ENCODE measurements at regions not wholly inside any gene's neighbourhood (a gene's known extent, or its start where the extent isn't known, plus 50 kb on each side); places are given as distances from the start of the nearest gene placed in this dataset.
A peak's percentile ranks its signal among the peaks of the same experiment; 100 is the strongest.

DNA sequence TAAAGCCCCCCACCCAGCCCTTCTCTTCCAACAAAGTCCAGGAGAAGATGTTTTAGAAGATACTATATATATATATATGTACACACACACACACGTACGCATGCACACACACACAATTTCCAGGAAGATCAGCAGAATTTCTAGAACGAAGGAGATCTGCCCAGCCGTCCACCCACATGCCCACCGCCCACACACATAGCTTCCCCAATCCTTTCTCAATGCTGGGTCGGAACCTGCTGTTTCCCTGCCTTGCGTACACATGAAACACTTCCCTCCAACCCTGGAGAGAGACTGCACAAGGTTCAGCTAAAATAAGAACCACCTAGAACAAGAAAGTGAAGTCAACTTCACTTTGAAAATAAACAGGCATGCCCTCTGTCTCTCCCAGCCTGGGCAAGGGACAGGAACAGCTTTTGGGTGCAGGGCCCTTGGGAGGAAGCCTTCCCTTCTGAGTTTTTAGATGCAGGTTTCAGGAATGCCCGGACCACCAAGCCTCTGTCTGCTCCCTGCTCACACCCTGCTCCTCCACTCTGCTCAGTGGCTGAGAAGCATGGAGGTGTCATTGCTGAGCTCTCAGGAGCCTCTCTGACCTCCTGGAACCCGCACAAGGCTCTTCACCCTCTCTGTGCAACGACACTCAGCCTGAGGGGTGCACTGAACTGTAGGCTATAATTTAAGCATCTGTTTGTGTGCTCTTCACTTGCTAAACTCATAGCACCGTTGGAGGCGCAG lies 149.4 kb downstream of the C5orf15 start:
- no peak overlapping the region for H4K91ac ChIP-seq (ENCODE audit: low read depth, low read length, poor library complexity)
- no peak overlapping the region for H3K4me3 ChIP-seq (ENCODE audit: low read length in 2 of 2)
- H3K27me3 ChIP-seq (ENCODE audit: control insufficient read depth in 3 of 3, insufficient read depth in 3 of 3, low read depth in 1 of 3, low read length in 3 of 3) = peaks cover 0 to 37% (median 0%) of the 10 kb centered on the region in 3 experiments
- no peaks in the 10 kb centered on the region for H3K36me3 ChIP-seq (replicated peaks in 1 of 2; ENCODE audit: control insufficient read depth in 2 of 2, insufficient read depth in 2 of 2, low read length in 2 of 2)
- H3K14ac ChIP-seq (ENCODE audit: low read length) = no peak overlapping the region
- no peak overlapping the region for H3K4ac ChIP-seq (ENCODE audit: low read length)
- H3K9me3 ChIP-seq (replicated peaks in 1 of 2; ENCODE audit: control insufficient read depth in 2 of 2, insufficient read depth in 1 of 2, low read depth in 1 of 2, low read length in 2 of 2) = no peaks in the 10 kb centered on the region
- no peak overlapping the region for H3K9ac ChIP-seq (ENCODE audit: low read depth, low read length, poor library complexity)
- no peak overlapping the region for H2BK12ac ChIP-seq (ENCODE audit: low read length)
- no peak overlapping the region for H2AFZ ChIP-seq (ENCODE audit: low read length)
- no peak overlapping the region for H4K8ac ChIP-seq (ENCODE audit: low read depth, low read length)
- no peak overlapping the region for H3K4me2 ChIP-seq (ENCODE audit: insufficient read depth, low read length, poor library complexity, severe bottlenecking)
- no peaks in the 10 kb centered on the region for H3K79me1 ChIP-seq (ENCODE audit: low read depth, low read length)
- H2BK15ac ChIP-seq (ENCODE audit: low read length) = no peak overlapping the region
- no peak overlapping the region for H3K27ac ChIP-seq (replicated peaks; ENCODE audit: low read length)
- H3K18ac ChIP-seq (ENCODE audit: low read length) = no peak overlapping the region
- WGBS, 2 donors (ENCODE audit: extremely low coverage in 2 of 2, insufficient read length in 2 of 2, insufficient replicate concordance in 1 of 2) = no CpG with 5 or more reads among the region's 12 CpGs
- H3K4me1 ChIP-seq (ENCODE audit: control insufficient read depth in 2 of 2, insufficient read depth in 1 of 2, low read depth in 1 of 2, low read length in 2 of 2) = peaks cover 0 to 3% of the 10 kb centered on the region in 2 donors
- no peak for DNase-seq (ENCODE audit: low spot score)
- H2BK5ac ChIP-seq (ENCODE audit: low read length) = peak overlapping the region; percentile 75
- no peak overlapping the region for H2BK120ac ChIP-seq (ENCODE audit: low read depth, low read length)
- H3K23ac ChIP-seq (ENCODE audit: low read depth, low read length, poor library complexity) = no peak overlapping the region
- no peak overlapping the region for H2AK5ac ChIP-seq (ENCODE audit: low read depth, low read length)

DNA sequence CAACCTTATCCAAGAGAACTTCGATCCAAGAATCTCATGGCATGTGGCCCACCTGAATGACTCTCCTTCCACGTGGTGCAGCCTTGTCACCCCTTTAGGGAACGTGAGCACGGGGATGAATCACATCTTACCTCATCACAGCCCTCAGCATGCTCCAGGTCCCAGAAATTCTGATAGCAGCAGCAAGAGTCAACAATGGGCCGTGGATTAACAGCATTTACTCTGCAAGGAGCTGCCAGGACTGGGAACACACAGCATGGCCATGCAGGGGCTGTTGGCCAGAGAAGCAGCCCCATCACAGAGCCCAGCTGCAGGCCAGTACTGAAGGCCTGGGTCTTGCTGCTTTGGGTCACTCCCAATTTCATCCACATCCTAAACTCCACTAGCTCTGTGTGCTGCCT lies 150.4 kb downstream of the C5orf15 start:
- no peaks in the 10 kb centered on the region for H3K9me3 ChIP-seq (replicated peaks in 1 of 2; ENCODE audit: control insufficient read depth in 2 of 2, insufficient read depth in 1 of 2, low read depth in 1 of 2, low read length in 2 of 2)
- no peak overlapping the region for H3K14ac ChIP-seq (ENCODE audit: low read length)
- no peaks in the 10 kb centered on the region for H3K79me1 ChIP-seq (ENCODE audit: low read depth, low read length)
- H2BK5ac ChIP-seq (ENCODE audit: low read length) = no peak overlapping the region
- H3K4me2 ChIP-seq (ENCODE audit: insufficient read depth, low read length, poor library complexity, severe bottlenecking) = no peak overlapping the region
- H3K18ac ChIP-seq (ENCODE audit: low read length) = peak overlapping the region; percentile 69
- H3K27me3 ChIP-seq (ENCODE audit: control insufficient read depth in 3 of 3, insufficient read depth in 3 of 3, low read depth in 1 of 3, low read length in 3 of 3) = peaks cover 0 to 40% (median 0%) of the 10 kb centered on the region in 3 experiments
- H3K23ac ChIP-seq (ENCODE audit: low read depth, low read length, poor library complexity) = no peak overlapping the region
- no peak overlapping the region for H2AFZ ChIP-seq (ENCODE audit: low read length)
- no peak overlapping the region for H2BK12ac ChIP-seq (ENCODE audit: low read length)
- H3K4me1 ChIP-seq (ENCODE audit: control insufficient read depth in 2 of 2, insufficient read depth in 1 of 2, low read depth in 1 of 2, low read length in 2 of 2) = peaks cover 0 to 3% of the 10 kb centered on the region in 2 donors
- H4K91ac ChIP-seq (ENCODE audit: low read depth, low read length, poor library complexity) = no peak overlapping the region
- H3K36me3 ChIP-seq (replicated peaks in 1 of 2; ENCODE audit: control insufficient read depth in 2 of 2, insufficient read depth in 2 of 2, low read length in 2 of 2) = no peaks in the 10 kb centered on the region
- H3K4ac ChIP-seq (ENCODE audit: low read length) = no peak overlapping the region
- no peak overlapping the region for H3K27ac ChIP-seq (replicated peaks; ENCODE audit: low read length)
- H2BK120ac ChIP-seq (ENCODE audit: low read depth, low read length) = no peak overlapping the region
- no peak overlapping the region for H2BK15ac ChIP-seq (ENCODE audit: low read length)
- H3K9ac ChIP-seq (ENCODE audit: low read depth, low read length, poor library complexity) = no peak overlapping the region
- DNase-seq (ENCODE audit: low spot score) = no peak
- H2AK5ac ChIP-seq (ENCODE audit: low read depth, low read length) = no peak overlapping the region
- no CpG with 5 or more reads among the region's 5 CpGs for WGBS, 2 donors (ENCODE audit: extremely low coverage in 2 of 2, insufficient read length in 2 of 2, insufficient replicate concordance in 1 of 2)
- no peak overlapping the region for H4K8ac ChIP-seq (ENCODE audit: low read depth, low read length)
- no peak overlapping the region for H3K4me3 ChIP-seq (ENCODE audit: low read length in 2 of 2)

GRCh38 chr5:133817456-133817855 lies 151.0 kb downstream of the C5orf15 start:
- no peak overlapping the region for H3K4me3 ChIP-seq (ENCODE audit: low read length in 2 of 2)
- no peak overlapping the region for H3K23ac ChIP-seq (ENCODE audit: low read depth, low read length, poor library complexity)
- no peaks in the 10 kb centered on the region for H3K36me3 ChIP-seq (replicated peaks in 1 of 2; ENCODE audit: control insufficient read depth in 2 of 2, insufficient read depth in 2 of 2, low read length in 2 of 2)
- no peak for DNase-seq (ENCODE audit: low spot score)
- no peak overlapping the region for H3K27ac ChIP-seq (replicated peaks; ENCODE audit: low read length)
- peaks cover 0 to 40% (median 0%) of the 10 kb centered on the region in 3 experiments for H3K27me3 ChIP-seq (ENCODE audit: control insufficient read depth in 3 of 3, insufficient read depth in 3 of 3, low read depth in 1 of 3, low read length in 3 of 3)
- no peak overlapping the region for H3K4ac ChIP-seq (ENCODE audit: low read length)
- H2AFZ ChIP-seq (ENCODE audit: low read length) = no peak overlapping the region
- peaks cover 0 to 3% of the 10 kb centered on the region in 2 donors for H3K4me1 ChIP-seq (ENCODE audit: control insufficient read depth in 2 of 2, insufficient read depth in 1 of 2, low read depth in 1 of 2, low read length in 2 of 2)
- H3K14ac ChIP-seq (ENCODE audit: low read length) = no peak overlapping the region
- H3K79me1 ChIP-seq (ENCODE audit: low read depth, low read length) = no peaks in the 10 kb centered on the region
- H2BK15ac ChIP-seq (ENCODE audit: low read length) = no peak overlapping the region
- H3K4me2 ChIP-seq (ENCODE audit: insufficient read depth, low read length, poor library complexity, severe bottlenecking) = no peak overlapping the region
- no peak overlapping the region for H2BK12ac ChIP-seq (ENCODE audit: low read length)
- H4K91ac ChIP-seq (ENCODE audit: low read depth, low read length, poor library complexity) = no peak overlapping the region
- no peak overlapping the region for H2BK5ac ChIP-seq (ENCODE audit: low read length)
- no peak overlapping the region for H4K8ac ChIP-seq (ENCODE audit: low read depth, low read length)
- H3K18ac ChIP-seq (ENCODE audit: low read length) = no peak overlapping the region
- no CpG with 5 or more reads among the region's 2 CpGs for WGBS, 2 donors (ENCODE audit: extremely low coverage in 2 of 2, insufficient read length in 2 of 2, insufficient replicate concordance in 1 of 2)
- H2AK5ac ChIP-seq (ENCODE audit: low read depth, low read length) = no peak overlapping the region
- H2BK120ac ChIP-seq (ENCODE audit: low read depth, low read length) = no peak overlapping the region
- H3K9ac ChIP-seq (ENCODE audit: low read depth, low read length, poor library complexity) = no peak overlapping the region
- H3K9me3 ChIP-seq (replicated peaks in 1 of 2; ENCODE audit: control insufficient read depth in 2 of 2, insufficient read depth in 1 of 2, low read depth in 1 of 2, low read length in 2 of 2) = no peaks in the 10 kb centered on the region

DNA sequence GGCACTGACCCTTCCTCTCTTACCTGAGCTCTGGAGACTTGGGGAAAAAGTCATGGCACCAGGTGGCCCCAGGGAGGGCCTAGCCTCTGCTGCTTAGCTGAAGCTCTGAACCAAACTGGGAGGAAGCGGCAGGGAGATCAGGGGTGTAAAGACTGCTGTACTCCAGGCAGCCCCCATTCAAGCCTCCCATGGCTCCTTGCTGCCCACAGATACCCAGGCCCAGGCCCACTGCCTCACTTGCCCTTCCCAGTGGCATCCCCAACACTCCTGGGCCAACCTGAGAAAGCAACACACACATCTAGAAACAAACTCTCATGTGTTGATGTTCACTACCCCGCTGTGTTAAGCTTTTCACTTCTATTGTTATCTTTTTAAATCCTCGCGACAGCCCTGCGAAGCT lies 151.6 kb downstream of the C5orf15 start:
- Histone ChIP-seq H3K4ac (ENCODE audit: low read length) (no peak overlapping the region), H4K91ac (ENCODE audit: low read depth, low read length, poor library complexity) (no peak overlapping the region), H3K9ac (ENCODE audit: low read depth, low read length, poor library complexity) (no peak overlapping the region), H4K8ac (ENCODE audit: low read depth, low read length) (no peak overlapping the region), H3K4me2 (ENCODE audit: insufficient read depth, low read length, poor library complexity, severe bottlenecking) (no peak overlapping the region), H2BK5ac (ENCODE audit: low read length) (no peak overlapping the region), H3K18ac (ENCODE audit: low read length) (no peak overlapping the region), H2BK120ac (ENCODE audit: low read depth, low read length) (no peak overlapping the region), H3K14ac (ENCODE audit: low read length) (no peak overlapping the region), H2BK15ac (ENCODE audit: low read length) (no peak overlapping the region), H3K27ac (replicated peaks; ENCODE audit: low read length) (no peak overlapping the region), H3K27me3 (ENCODE audit: control insufficient read depth in 3 of 3, insufficient read depth in 3 of 3, low read depth in 1 of 3, low read length in 3 of 3) (peaks cover 0 to 40% (median 0%) of the 10 kb centered on the region in 3 experiments), H3K36me3 (replicated peaks in 1 of 2; ENCODE audit: control insufficient read depth in 2 of 2, insufficient read depth in 2 of 2, low read length in 2 of 2) (no peaks in the 10 kb centered on the region), H2BK12ac (ENCODE audit: low read length) (no peak overlapping the region), H3K79me1 (ENCODE audit: low read depth, low read length) (no peaks in the 10 kb centered on the region), H3K4me1 (ENCODE audit: control insufficient read depth in 2 of 2, insufficient read depth in 1 of 2, low read depth in 1 of 2, low read length in 2 of 2) (peaks cover 0 to 3% of the 10 kb centered on the region in 2 donors), H2AK5ac (ENCODE audit: low read depth, low read length) (no peak overlapping the region), H3K4me3 (ENCODE audit: low read length in 2 of 2) (no peak overlapping the region), H3K9me3 (replicated peaks in 1 of 2; ENCODE audit: control insufficient read depth in 2 of 2, insufficient read depth in 1 of 2, low read depth in 1 of 2, low read length in 2 of 2) (no peaks in the 10 kb centered on the region), H3K23ac (ENCODE audit: low read depth, low read length, poor library complexity) (no peak overlapping the region), H2AFZ (ENCODE audit: low read length) (no peak overlapping the region)
- DNase-seq (ENCODE audit: low spot score) = no peak
- WGBS, 2 donors (ENCODE audit: extremely low coverage in 2 of 2, insufficient read length in 2 of 2, insufficient replicate concordance in 1 of 2) = no CpG with 5 or more reads among the region's 5 CpGs
